Fibroblast of the aortic adventitia (primary cell): ENCODE measurements at regions not wholly inside any gene's neighbourhood (a gene's known extent, or its start where the extent isn't known, plus 50 kb on each side); places are given as distances from the start of the nearest gene placed in this dataset.

ENCODE experiments used
- DNase-seq: peaks from one replicate; pipeline ENCODE4 v3.0.0-alpha.2; 2010; ENCODE audit warnings: low read depth
- H3K4me3 ChIP-seq: 2 replicates; pipeline ENCODE4 v1.5.1; 2011; ENCODE audit warnings: low read depth, mild to moderate bottlenecking, control low read depth, low read length, moderate library complexity
- CTCF ChIP-seq: IDR thresholded peaks from 2 replicates; pipeline ENCODE4 v1.5.1; 2011; ENCODE audit warnings: mild to moderate bottlenecking, low read length, control low read depth, inconsistent platforms; ENCODE audit not compliant: insufficient read depth

- H3K4me3 ChIP-seq: no peak overlapping the region
- DNase-seq: no peak
- TF ChIP-seq CTCF: no peak
These were observed 609.5 kb upstream of the NUDT12 start for GRCh38 chr5:104171958-104172690.

GRCh38 chr5:104170926-104171325 lies 608.3 kb upstream of the NUDT12 start:
- peak; percentile 8 for DNase-seq
- no peak for TF ChIP-seq CTCF
- no peak overlapping the region for H3K4me3 ChIP-seq

- no peak overlapping the region for H3K4me3 ChIP-seq
- DNase-seq: no peak
- no peak for TF ChIP-seq CTCF
These were observed 584.1 kb upstream of the NUDT12 start for GRCh38 chr5:104146652-104147051.

- DNase-seq: no peak
- TF ChIP-seq CTCF: no peak
- H3K4me3 ChIP-seq: no peak overlapping the region
These were observed 577.3 kb upstream of the NUDT12 start for GRCh38 chr5:104139840-104140239.

- TF ChIP-seq CTCF: no peak
- DNase-seq: no peak
- no peak overlapping the region for H3K4me3 ChIP-seq
These were observed 567.7 kb upstream of the NUDT12 start for GRCh38 chr5:104130320-104130719.

- H3K4me3 ChIP-seq: no peak overlapping the region
- DNase-seq: no peak
- no peak for TF ChIP-seq CTCF
These were observed 565.8 kb upstream of the NUDT12 start for GRCh38 chr5:104128348-104128747.

- TF ChIP-seq CTCF: no peak
- no peak for DNase-seq
- no peak overlapping the region for H3K4me3 ChIP-seq
These were observed 564.4 kb upstream of the NUDT12 start for GRCh38 chr5:104126980-104127379.
